NCI-H187 (cell line): ENCODE measurements at regions not wholly inside any gene's neighbourhood (a gene's known extent, or its start where the extent isn't known, plus 50 kb on each side); places are given as distances from the start of the nearest gene placed in this dataset.

Experiments used
- DNase-seq, 2 experiments: peaks; one replicate each; lab custom pipeline; 2025; lab: John Stamatoyannopoulos, UW

- no peak for DNase-seq
Measured at GRCh38 chr4:173924561-173924960, 358.9 kb downstream of the FBXO8 start.

GRCh38 chr4:173919861-173920260 lies 363.6 kb downstream of the FBXO8 start:
- DNase-seq, result no peak

- DNase-seq, result no peak
Measured at GRCh38 chr4:173919196-173919595, 364.3 kb downstream of the FBXO8 start.

- no peak for DNase-seq
Measured at GRCh38 chr4:173917255-173917960, 366.1 kb downstream of the FBXO8 start.

GRCh38 chr4:173913496-173913895 lies 370.0 kb downstream of the FBXO8 start:
- no peak for DNase-seq

GRCh38 chr4:173912384-173912783 lies 371.1 kb downstream of the FBXO8 start:
- no peak for DNase-seq

GRCh38 chr4:173910891-173911290 lies 372.6 kb downstream of the FBXO8 start:
- no peak for DNase-seq

- no peak for DNase-seq
Measured at GRCh38 chr4:173909294-173909693, 374.2 kb downstream of the FBXO8 start.

GRCh38 chr4:173899813-173900212 lies 369.8 kb upstream of the HAND2 start:
- no peak for DNase-seq

GRCh38 chr4:173891072-173891471 lies 361.0 kb upstream of the HAND2 start:
- DNase-seq, result no peak

GRCh38 chr4:173883821-173884220 lies 353.8 kb upstream of the HAND2 start:
- no peak for DNase-seq

- DNase-seq, result no peak
Measured at GRCh38 chr4:173880897-173881296, 350.9 kb upstream of the HAND2 start.

GRCh38 chr4:173879509-173879908 lies 349.5 kb upstream of the HAND2 start:
- no peak for DNase-seq

GRCh38 chr4:173878701-173879100 lies 348.7 kb upstream of the HAND2 start:
- no peak for DNase-seq

GRCh38 chr4:173871643-173872042 lies 341.6 kb upstream of the HAND2 start:
- no peak for DNase-seq

GRCh38 chr4:173866322-173867026 lies 336.4 kb upstream of the HAND2 start:
- no peak for DNase-seq

- DNase-seq, result no peak
Measured at GRCh38 chr4:173862754-173863153, 332.7 kb upstream of the HAND2 start.

GRCh38 chr4:173860094-173860493 lies 330.1 kb upstream of the HAND2 start:
- DNase-seq, result no peak

- DNase-seq, result no peak
Measured at GRCh38 chr4:173859091-173859713, 329.2 kb upstream of the HAND2 start.

GRCh38 chr4:173858471-173858870 lies 328.4 kb upstream of the HAND2 start:
- no peak for DNase-seq

- DNase-seq, result no peak
Measured at GRCh38 chr4:173857828-173858227, 327.8 kb upstream of the HAND2 start.

- DNase-seq, result no peak
Measured at GRCh38 chr4:173855015-173855414, 325.0 kb upstream of the HAND2 start.

GRCh38 chr4:173852775-173853174 lies 322.7 kb upstream of the HAND2 start:
- DNase-seq, result no peak
